ENCODE measurements at regions not wholly inside any gene's neighbourhood (a gene's known extent, or its start where the extent isn't known, plus 50 kb on each side); places are given as distances from the start of the nearest gene placed in this dataset.

DNA sequence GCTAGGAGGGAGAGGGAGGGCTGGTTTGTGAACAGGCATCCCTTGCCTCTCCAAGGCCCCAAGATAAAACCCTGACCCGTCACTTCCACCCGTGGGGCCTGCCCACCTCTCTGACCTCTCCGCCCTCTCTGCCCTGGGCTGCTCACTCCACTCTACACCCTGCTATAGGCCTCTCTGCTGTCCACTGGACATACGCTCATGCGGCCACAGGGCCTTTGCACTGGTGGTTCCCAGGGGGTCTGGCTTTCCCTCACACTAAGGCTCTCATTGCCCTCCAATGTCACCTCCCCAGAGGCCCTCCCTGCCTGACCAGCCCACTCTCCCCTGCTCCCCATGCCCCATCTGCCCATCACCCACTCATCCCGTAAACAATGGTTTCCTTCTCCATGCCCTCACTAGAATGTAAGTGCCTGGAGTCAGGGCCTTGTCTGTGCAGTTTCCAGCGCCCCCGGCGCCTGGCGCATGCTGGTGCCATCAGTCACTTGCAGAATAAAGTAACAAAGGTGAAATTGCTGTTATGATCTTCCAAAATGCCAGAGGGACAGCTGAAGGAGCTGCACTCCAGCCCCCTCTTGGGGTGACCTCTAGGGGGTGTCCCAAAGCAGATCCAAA lies 73.6 kb downstream of the RFLNA start:
- no peak overlapping the region for H3K27ac ChIP-seq (replicated peaks)
- no peak for TF ChIP-seq GABPA (IDR thresholded peaks at IDR 0.05; ENCODE audit: low read depth)
- TF ChIP-seq, protein P1, sequence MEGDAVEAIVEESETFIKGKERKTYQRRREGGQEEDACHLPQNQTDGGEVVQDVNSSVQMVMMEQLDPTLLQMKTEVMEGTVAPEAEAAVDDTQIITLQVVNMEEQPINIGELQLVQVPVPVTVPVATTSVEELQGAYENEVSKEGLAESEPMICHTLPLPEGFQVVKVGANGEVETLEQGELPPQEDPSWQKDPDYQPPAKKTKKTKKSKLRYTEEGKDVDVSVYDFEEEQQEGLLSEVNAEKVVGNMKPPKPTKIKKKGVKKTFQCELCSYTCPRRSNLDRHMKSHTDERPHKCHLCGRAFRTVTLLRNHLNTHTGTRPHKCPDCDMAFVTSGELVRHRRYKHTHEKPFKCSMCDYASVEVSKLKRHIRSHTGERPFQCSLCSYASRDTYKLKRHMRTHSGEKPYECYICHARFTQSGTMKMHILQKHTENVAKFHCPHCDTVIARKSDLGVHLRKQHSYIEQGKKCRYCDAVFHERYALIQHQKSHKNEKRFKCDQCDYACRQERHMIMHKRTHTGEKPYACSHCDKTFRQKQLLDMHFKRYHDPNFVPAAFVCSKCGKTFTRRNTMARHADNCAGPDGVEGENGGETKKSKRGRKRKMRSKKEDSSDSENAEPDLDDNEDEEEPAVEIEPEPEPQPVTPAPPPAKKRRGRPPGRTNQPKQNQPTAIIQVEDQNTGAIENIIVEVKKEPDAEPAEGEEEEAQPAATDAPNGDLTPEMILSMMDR (IDR thresholded peaks at IDR 0.05; ENCODE audit: insufficient read depth, low read length): no peak
- TF ChIP-seq, protein P2, sequence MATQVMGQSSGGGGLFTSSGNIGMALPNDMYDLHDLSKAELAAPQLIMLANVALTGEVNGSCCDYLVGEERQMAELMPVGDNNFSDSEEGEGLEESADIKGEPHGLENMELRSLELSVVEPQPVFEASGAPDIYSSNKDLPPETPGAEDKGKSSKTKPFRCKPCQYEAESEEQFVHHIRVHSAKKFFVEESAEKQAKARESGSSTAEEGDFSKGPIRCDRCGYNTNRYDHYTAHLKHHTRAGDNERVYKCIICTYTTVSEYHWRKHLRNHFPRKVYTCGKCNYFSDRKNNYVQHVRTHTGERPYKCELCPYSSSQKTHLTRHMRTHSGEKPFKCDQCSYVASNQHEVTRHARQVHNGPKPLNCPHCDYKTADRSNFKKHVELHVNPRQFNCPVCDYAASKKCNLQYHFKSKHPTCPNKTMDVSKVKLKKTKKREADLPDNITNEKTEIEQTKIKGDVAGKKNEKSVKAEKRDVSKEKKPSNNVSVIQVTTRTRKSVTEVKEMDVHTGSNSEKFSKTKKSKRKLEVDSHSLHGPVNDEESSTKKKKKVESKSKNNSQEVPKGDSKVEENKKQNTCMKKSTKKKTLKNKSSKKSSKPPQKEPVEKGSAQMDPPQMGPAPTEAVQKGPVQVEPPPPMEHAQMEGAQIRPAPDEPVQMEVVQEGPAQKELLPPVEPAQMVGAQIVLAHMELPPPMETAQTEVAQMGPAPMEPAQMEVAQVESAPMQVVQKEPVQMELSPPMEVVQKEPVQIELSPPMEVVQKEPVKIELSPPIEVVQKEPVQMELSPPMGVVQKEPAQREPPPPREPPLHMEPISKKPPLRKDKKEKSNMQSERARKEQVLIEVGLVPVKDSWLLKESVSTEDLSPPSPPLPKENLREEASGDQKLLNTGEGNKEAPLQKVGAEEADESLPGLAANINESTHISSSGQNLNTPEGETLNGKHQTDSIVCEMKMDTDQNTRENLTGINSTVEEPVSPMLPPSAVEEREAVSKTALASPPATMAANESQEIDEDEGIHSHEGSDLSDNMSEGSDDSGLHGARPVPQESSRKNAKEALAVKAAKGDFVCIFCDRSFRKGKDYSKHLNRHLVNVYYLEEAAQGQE (IDR thresholded peaks at IDR 0.05; ENCODE audit: insufficient replicate concordance, low read depth): no peak
- no peak for TF ChIP-seq SPI1 (IDR thresholded peaks at IDR 0.05; ENCODE audit: borderline replicate concordance, low read depth)
- no peak for TF ChIP-seq POLR2AphosphoS5 (IDR thresholded peaks at IDR 0.05; ENCODE audit: low read depth)
- DNase-seq (ENCODE audit: low read depth in 1 of 2, low spot score in 1 of 2): no peak
- no peak overlapping the region for H3K4me3 ChIP-seq (replicated peaks; ENCODE audit: insufficient read depth, low read length)
- no peaks in the 10 kb centered on the region for H3K27me3 ChIP-seq (ENCODE audit: insufficient read depth, poor library complexity, severe bottlenecking)

DNA sequence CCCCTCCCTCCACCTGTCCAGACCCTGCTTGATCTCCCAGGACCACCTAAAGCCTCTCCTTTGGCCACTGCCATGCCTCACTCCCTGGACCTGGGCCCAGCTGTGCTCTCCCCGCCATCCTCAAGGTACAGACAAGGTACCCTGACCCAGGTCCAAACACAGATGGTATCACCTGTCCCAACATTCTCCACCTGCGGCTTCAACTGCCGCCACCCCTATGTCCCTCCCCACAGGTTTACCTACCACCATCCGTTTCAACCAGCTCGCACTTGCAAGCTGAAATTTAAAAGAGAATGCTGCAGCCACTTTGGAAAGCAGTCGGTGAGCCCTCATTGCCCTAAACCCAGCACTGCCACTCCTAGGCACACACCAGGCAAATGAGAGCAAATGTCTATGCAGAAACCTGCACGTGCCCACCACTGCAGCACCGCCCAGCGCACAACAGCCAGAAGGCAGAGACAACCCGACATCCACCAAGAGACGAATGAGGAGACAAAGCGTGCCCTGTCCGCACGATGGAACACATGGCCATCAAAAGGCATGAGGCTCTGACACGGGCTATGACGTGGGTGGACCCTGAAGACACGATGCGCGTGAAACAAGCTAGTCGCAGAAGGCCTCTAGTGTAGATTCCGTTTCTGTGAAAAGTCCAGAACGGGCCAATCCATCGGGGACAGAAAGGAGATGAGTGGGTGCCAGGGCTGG lies 71.0 kb downstream of the RFLNA start:
- Histone ChIP-seq H3K27ac (replicated peaks) (no peak overlapping the region), H3K27me3 (ENCODE audit: insufficient read depth, poor library complexity, severe bottlenecking) (no peaks in the 10 kb centered on the region), H3K4me3 (replicated peaks; ENCODE audit: insufficient read depth, low read length) (no peak overlapping the region)
- DNase-seq (ENCODE audit: low read depth in 1 of 2, low spot score in 1 of 2): no peak
- TF ChIP-seq GABPA (IDR thresholded peaks at IDR 0.05; ENCODE audit: low read depth) (no peak), POLR2AphosphoS5 (IDR thresholded peaks at IDR 0.05; ENCODE audit: low read depth) (no peak), SPI1 (IDR thresholded peaks at IDR 0.05; ENCODE audit: borderline replicate concordance, low read depth) (no peak)
- TF ChIP-seq, protein P2 (IDR thresholded peaks at IDR 0.05; ENCODE audit: insufficient replicate concordance, low read depth): no peak
- TF ChIP-seq, protein P1 (IDR thresholded peaks at IDR 0.05; ENCODE audit: insufficient read depth, low read length): no peak

Measured in HL-60 (cell line).